Daoy (cell line): ENCODE measurements at regions not wholly inside any gene's neighbourhood (a gene's known extent, or its start where the extent isn't known, plus 50 kb on each side); places are given as distances from the start of the nearest gene placed in this dataset.
"Not testable (repeated sequence)": the region's sequence is repeated elsewhere in the genome, so short reads cannot be mapped to it uniquely, and the experiment has no call there.

Experiments
- DNase-seq: peaks from one replicate; pipeline ENCODE4 v3.0.0-alpha.2; 2015; ENCODE audit warnings: low read depth

- no peak for DNase-seq
Observed at GRCh38 chr21:14754682-14755081, 208.6 kb upstream of the SAMSN1 start.

DNA sequence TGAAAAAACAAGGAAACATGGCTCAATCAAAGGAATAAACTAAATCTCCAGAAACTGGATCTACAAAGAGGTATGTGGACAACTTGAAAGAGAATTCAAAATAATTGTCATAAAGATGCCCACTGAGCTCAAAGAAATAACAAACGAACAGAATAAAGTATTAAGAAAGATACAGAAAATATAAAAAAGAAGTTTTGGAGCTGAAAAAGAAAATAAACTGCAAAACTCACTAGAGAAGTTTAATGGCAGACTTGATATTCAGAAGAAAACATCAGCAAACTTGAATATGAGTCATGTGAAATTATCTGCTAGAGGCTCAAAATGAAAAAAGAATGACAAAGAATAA is 208.1 kb upstream of the SAMSN1 start:
- DNase-seq: no peak

- no peak for DNase-seq
Observed at GRCh38 chr21:14753466-14754258, 207.5 kb upstream of the SAMSN1 start.

DNA sequence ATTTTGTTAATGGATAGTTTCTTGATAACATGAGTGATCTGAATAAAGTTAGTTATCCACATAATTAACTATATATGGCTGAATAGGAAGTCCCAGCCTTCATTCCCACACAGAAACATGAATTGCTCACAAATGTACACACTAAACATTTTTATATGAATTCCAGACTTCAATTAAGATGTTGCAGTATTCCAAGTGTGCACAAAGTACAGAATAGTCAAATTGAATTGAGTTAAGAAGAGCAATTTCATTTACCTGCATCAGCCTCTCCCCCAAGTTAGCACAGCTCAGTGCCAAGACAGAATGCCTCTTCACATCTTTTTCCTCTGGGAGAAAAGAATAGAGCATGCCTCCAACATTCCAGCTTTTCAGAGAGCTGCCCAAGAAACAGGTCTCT is 207.0 kb upstream of the SAMSN1 start:
- no peak for DNase-seq

GRCh38 chr21:14752345-14752909 is 206.3 kb upstream of the SAMSN1 start:
- no peak for DNase-seq

DNA sequence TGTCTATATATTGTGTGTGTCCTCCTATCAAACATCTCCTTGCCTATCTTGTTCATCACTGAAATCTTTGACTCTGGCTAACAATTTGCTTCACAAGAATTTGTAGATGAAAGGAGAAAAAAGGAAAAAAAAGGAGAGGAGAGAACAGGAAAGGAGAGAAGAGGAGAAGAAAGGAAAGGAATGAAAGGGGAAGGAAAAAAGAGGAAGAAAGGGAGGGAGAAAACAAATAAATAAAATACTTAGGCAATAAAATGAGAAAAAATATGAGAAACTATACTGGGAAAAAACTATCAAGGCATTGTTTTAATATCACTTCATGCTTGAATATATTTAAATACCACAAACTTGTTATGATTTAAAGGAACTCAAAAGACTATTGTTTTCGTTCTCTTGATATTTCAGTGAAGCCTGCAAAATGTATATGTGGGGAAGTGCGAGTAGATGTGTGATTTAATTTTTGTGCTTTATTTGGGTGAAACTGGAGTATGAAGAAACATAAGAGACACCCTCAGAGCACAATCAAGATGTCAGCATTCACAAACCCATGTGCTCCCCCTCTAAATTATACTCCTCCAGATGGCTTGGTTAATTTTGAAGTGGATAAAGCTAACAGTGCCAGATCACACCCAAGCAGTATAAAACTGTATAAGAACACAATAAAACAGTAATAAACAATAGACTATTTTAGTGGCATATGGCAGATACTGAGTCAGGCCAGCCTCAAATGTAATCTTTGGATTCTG is 205.7 kb upstream of the SAMSN1 start:
- no peak for DNase-seq

- DNase-seq: no peak
Observed at GRCh38 chr21:14751011-14751410, 204.9 kb upstream of the SAMSN1 start.

DNA sequence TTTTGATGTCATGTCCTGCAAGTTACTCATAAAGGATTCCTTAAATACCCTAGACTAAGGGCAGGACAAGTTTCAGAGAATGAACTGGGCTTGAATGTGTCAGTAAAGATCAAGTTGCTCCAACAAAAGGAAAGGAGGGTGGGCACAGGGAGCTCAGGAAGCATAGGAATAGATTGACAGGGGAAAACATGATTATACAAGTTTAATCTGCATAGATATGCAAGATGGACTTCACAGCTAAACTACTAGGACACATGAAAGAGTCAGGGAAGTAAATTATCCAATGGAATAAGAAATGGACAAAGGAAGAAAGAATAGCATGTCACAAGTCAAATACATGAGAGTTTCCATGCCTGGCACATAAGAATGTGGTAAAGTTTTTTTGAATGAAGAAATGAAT is 203.9 kb upstream of the SAMSN1 start:
- no peak for DNase-seq

DNA sequence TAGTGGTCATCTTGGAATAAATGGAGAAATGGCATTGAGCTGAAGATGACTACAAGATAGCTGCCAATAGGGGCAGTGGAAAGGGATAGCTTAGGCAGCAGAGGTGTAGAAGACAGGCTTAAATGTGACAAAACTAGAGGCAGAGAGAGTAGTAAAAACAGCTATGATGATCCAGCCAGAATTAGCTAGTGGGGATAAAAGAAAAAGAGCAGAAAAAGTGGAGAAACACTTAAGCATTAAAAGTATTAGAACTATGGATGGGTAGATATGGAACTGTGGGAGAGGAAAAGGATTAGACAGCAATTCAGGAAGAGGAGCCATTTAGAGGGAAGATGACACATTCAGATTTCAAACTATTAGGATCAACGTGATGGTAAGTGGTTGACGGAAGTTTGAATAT is 202.5 kb upstream of the SAMSN1 start:
- DNase-seq: no peak

GRCh38 chr21:14744368-14744767 is 198.3 kb upstream of the SAMSN1 start:
- DNase-seq: no peak

DNA sequence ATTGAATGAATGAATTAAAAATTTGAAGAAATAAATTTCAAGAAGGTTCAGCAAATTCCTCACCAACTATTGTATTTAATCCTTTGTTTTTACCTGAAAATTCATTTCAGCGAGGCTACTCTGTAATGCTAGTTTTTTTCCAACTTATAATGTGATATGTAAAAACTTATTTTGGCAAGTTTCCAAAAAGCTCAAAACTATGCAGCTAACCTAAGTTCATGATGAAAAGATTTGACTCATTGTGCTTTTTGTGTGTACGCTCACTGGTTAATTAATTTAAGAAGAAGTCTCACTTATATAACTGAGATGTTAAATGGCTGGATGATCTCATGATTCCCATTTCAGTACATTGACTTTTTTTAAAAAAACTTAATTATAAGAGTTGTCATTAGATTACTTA is 196.0 kb upstream of the SAMSN1 start:
- DNase-seq: no peak

GRCh38 chr21:14741256-14741655 is 195.1 kb upstream of the SAMSN1 start:
- no peak for DNase-seq

- no peak for DNase-seq
Observed at GRCh38 chr21:14740692-14741091, 194.6 kb upstream of the SAMSN1 start.

DNA sequence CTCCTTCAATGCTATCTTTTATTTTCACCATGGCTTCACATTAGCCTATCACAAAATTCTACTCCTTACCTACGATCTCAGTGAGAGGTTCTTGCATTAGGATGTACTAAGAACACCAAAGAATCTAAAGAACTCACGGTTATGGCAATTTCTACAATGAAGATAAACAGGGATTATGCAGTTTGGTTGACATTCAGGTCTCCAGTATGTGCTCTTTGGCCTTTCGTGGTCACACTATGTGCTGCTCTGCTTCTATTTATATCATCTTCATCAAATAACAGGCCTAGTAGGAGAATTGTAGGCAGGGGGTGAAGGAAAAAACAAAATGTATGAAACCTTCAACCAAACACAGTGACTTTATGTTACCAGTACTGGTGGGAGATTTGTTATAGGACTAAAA is 194.0 kb upstream of the SAMSN1 start:
- no peak for DNase-seq

DNA sequence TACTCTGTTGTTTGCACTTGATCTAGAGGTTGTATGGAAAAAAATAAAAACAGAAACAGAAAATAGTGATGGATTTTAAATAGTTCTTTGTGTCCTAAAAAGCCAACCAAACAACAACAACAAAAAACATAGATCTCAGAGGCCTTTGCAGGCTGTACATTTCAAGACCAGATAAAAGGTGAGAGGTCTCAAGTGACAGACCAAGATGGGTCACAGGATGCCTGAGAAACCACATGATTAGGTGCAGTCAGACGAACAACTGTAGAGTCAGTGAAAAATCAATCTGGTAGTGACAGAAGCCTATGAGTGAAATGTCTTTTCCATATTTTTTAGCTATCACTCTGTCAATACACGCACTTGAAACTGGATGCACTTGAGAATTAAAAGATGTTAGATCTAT is 193.5 kb upstream of the SAMSN1 start:
- no peak for DNase-seq

DNA sequence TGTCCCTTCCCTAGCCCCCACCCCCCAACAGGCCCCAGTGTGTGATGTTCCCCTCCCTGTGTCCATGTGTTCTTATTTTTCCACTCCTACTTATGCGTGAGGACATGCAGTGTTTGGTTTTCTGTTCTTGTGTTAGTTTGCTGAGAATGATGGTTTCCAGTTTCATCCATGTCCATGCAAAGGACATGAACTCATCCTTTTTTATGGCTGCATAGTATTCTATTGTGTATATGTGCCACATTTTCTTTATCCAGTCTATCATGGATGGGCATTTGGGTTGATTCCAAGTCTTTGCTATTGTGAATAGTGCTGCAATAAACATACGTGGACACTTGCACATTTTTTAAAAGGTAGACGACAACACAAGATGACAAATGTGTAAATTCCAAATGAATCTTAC is 192.5 kb upstream of the SAMSN1 start:
- not testable (repeated sequence) for DNase-seq

DNA sequence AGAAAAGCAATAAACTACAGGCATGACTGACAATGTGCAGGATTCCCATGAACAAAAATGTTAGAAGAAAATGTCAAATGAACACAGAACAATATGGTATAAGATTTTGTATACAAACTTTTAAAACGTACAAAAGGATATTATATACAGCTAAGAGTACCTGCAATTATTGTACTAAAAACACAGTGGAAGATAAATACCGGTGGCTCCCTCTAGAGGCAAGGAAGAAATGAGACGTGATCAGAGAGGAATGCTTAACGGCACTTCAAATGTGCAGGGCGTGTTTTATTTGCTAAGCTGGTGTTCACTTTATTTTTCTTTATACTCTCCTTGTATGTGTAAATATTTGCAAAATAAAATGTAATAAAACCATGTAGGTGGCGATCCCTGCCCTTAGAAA is 191.8 kb upstream of the SAMSN1 start:
- peak; percentile 4 for DNase-seq

DNA sequence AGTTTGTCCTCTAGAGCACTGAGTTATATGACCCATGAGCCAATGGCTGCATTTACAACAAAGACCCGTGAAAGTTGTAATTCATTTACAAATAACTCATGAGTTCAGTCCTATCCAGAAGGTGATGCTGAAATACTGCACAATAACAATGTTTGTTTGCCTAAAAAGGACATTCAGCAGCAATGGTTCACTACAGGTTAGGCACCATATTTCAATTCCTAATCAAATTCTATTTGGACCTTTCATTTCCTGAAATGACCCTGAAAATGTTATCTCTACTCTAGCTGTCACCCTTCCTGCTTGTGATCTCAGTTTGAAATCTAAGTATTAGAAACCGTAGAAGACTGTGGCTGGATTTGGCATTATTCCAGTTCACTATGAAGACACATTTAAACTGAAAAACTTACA is 191.2 kb upstream of the SAMSN1 start:
- DNase-seq: no peak

DNA sequence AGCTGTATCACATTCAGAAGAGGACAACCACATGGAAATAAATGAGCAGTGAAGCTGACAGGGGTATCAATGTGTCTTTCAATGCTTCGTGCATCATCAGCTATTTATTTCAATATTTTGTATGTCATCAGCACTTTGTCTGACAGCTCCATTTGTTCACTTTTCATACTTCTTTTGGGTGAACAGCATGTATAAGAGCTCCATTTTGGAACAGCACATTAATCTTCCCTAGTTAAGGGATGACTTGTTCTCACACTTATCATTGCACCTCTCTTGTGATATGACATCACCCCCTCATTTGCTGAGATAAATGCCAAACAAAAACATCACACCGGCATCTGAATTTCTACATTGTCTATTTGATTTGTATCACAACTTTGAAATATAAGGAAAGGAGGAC is 190.6 kb upstream of the SAMSN1 start:
- DNase-seq: no peak

DNA sequence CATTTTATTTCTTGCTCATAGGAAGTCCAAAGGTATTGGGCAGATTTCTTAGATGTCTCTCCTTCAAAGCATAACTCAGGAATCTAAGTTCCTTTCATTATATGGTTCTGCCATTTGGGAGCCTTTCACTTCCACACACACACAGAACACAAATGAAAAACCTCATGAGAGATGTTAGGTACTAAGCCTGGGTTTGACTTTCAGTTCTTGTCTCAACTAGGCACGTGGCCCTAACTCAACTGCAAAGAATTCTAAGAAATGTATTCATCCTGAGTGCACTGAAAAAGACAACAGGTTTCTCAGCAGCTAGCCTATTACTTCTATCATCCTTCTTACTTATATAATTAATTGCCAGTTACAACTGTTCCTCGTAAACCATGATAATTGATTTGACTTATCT is 190.0 kb upstream of the SAMSN1 start:
- no peak for DNase-seq

- DNase-seq: no peak
Observed at GRCh38 chr21:14734833-14735232, 188.7 kb upstream of the SAMSN1 start.

DNA sequence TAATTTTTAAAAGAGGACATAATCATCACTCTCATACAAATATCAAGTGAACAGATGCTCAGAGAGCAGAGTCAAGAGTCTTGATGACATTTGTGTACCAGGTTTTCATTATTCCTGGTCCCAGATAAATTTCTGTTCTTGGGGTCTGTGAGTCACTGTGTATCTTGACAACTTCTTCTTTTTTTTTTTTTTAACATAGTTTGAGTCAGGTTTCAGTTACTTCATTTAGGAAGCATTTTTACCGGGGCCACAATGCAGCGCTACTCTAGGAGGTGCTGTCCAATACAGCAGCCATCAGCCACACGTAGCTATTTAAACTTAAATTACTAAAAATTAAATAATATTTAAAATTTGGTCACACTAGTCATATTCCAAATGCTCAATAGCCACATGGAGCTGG is 188.1 kb upstream of the SAMSN1 start:
- no peak for DNase-seq

GRCh38 chr21:14725219-14725618 is 179.1 kb upstream of the SAMSN1 start:
- DNase-seq: no peak
